ENCODE measurements at regions not wholly inside any gene's neighbourhood (a gene's known extent, or its start where the extent isn't known, plus 50 kb on each side); places are given as distances from the start of the nearest gene placed in this dataset.

DNA sequence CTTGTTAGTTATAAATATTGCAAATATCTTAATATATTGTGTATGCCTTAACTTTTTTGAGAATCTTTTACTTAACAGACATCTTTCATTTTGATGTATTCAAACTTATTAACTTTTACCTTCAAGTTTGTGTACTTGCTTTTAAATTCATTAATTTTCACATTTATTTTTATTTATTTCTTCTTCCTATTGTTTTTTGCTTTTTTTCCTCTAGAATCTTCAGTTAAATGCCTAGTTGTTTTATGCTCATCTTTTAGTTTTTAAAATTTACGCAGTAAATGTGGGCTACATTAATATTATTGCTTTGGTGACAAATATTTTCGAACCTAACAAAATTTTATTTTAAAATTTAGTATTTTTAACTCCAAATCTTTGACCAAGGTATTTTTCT, 89.0 kb downstream of the TNFAIP3 start (continued):
- TF ChIP-seq, protein P1, sequence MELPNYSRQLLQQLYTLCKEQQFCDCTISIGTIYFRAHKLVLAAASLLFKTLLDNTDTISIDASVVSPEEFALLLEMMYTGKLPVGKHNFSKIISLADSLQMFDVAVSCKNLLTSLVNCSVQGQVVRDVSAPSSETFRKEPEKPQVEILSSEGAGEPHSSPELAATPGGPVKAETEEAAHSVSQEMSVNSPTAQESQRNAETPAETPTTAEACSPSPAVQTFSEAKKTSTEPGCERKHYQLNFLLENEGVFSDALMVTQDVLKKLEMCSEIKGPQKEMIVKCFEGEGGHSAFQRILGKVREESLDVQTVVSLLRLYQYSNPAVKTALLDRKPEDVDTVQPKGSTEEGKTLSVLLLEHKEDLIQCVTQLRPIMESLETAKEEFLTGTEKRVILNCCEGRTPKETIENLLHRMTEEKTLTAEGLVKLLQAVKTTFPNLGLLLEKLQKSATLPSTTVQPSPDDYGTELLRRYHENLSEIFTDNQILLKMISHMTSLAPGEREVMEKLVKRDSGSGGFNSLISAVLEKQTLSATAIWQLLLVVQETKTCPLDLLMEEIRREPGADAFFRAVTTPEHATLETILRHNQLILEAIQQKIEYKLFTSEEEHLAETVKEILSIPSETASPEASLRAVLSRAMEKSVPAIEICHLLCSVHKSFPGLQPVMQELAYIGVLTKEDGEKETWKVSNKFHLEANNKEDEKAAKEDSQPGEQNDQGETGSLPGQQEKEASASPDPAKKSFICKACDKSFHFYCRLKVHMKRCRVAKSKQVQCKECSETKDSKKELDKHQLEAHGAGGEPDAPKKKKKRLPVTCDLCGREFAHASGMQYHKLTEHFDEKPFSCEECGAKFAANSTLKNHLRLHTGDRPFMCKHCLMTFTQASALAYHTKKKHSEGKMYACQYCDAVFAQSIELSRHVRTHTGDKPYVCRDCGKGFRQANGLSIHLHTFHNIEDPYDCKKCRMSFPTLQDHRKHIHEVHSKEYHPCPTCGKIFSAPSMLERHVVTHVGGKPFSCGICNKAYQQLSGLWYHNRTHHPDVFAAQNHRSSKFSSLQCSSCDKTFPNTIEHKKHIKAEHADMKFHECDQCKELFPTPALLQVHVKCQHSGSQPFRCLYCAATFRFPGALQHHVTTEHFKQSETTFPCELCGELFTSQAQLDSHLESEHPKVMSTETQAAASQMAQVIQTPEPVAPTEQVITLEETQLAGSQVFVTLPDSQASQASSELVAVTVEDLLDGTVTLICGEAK (IDR thresholded peaks at IDR 0.05) = peak; percentile 53
- TF ChIP-seq, protein P1 (CRISPR knock-in tag; IDR thresholded peaks at IDR 0.05) = no peak
- TF ChIP-seq ZBTB8A (IDR thresholded peaks at IDR 0.05; ENCODE audit: partially characterized antibody) = peak; percentile 36
- TF ChIP-seq, protein P2, sequence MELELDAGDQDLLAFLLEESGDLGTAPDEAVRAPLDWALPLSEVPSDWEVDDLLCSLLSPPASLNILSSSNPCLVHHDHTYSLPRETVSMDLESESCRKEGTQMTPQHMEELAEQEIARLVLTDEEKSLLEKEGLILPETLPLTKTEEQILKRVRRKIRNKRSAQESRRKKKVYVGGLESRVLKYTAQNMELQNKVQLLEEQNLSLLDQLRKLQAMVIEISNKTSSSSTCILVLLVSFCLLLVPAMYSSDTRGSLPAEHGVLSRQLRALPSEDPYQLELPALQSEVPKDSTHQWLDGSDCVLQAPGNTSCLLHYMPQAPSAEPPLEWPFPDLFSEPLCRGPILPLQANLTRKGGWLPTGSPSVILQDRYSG (tag; conservative IDR thresholded peaks at IDR 0.05; ENCODE audit: low read depth) = no peak
- TF ChIP-seq, protein P3, sequence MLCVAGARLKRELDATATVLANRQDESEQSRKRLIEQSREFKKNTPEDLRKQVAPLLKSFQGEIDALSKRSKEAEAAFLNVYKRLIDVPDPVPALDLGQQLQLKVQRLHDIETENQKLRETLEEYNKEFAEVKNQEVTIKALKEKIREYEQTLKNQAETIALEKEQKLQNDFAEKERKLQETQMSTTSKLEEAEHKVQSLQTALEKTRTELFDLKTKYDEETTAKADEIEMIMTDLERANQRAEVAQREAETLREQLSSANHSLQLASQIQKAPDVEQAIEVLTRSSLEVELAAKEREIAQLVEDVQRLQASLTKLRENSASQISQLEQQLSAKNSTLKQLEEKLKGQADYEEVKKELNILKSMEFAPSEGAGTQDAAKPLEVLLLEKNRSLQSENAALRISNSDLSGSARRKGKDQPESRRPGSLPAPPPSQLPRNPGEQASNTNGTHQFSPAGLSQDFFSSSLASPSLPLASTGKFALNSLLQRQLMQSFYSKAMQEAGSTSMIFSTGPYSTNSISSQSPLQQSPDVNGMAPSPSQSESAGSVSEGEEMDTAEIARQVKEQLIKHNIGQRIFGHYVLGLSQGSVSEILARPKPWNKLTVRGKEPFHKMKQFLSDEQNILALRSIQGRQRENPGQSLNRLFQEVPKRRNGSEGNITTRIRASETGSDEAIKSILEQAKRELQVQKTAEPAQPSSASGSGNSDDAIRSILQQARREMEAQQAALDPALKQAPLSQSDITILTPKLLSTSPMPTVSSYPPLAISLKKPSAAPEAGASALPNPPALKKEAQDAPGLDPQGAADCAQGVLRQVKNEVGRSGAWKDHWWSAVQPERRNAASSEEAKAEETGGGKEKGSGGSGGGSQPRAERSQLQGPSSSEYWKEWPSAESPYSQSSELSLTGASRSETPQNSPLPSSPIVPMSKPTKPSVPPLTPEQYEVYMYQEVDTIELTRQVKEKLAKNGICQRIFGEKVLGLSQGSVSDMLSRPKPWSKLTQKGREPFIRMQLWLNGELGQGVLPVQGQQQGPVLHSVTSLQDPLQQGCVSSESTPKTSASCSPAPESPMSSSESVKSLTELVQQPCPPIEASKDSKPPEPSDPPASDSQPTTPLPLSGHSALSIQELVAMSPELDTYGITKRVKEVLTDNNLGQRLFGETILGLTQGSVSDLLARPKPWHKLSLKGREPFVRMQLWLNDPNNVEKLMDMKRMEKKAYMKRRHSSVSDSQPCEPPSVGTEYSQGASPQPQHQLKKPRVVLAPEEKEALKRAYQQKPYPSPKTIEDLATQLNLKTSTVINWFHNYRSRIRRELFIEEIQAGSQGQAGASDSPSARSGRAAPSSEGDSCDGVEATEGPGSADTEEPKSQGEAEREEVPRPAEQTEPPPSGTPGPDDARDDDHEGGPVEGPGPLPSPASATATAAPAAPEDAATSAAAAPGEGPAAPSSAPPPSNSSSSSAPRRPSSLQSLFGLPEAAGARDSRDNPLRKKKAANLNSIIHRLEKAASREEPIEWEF (CRISPR knock-in tag; IDR thresholded peaks at IDR 0.05) = no peak
- peak; percentile 40; the same call in 1 of the 2 replicates for TF ChIP-seq ZNF316 (IDR thresholded peaks at IDR 0.05)
- TF ChIP-seq, protein P4, sequence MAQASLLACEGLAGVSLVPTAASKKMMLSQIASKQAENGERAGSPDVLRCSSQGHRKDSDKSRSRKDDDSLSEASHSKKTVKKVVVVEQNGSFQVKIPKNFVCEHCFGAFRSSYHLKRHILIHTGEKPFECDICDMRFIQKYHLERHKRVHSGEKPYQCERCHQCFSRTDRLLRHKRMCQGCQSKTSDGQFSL (CRISPR knock-in tag; IDR thresholded peaks at IDR 0.05) = no peak
- TF ChIP-seq, protein P4 (tag; IDR thresholded peaks at IDR 0.05) = no peak
- TF ChIP-seq, protein P5, sequence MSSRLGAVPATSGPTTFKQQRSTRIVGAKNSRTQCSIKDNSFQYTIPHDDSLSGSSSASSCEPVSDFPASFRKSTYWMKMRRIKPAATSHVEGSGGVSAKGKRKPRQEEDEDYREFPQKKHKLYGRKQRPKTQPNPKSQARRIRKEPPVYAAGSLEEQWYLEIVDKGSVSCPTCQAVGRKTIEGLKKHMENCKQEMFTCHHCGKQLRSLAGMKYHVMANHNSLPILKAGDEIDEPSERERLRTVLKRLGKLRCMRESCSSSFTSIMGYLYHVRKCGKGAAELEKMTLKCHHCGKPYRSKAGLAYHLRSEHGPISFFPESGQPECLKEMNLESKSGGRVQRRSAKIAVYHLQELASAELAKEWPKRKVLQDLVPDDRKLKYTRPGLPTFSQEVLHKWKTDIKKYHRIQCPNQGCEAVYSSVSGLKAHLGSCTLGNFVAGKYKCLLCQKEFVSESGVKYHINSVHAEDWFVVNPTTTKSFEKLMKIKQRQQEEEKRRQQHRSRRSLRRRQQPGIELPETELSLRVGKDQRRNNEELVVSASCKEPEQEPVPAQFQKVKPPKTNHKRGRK (tag; IDR thresholded peaks at IDR 0.05) = peak; percentile 83
- 0 out of 2 replicates have a peak, but pooled peaks have one; percentile 3 for TF ChIP-seq PHF8 (IDR thresholded peaks at IDR 0.05; ENCODE audit: borderline replicate concordance, low read length)

All from K562 (cell line).